Muscle of arm (tissue), 1 donor: ENCODE measurements at regions not wholly inside any gene's neighbourhood (a gene's known extent, or its start where the extent isn't known, plus 50 kb on each side); places are given as distances from the start of the nearest gene placed in this dataset.
"Not testable (repeated sequence)": the region's sequence is repeated elsewhere in the genome, so short reads cannot be mapped to it uniquely, and the experiment has no call there.

Source experiments
- DNase-seq: peaks from one replicate; pipeline ENCODE4 v3.0.0-alpha.2; 2013

GRCh38 chr21:20167059-20167458 lies 831.1 kb upstream of the NCAM2 start:
- DNase-seq = no peak

GRCh38 chr21:20169812-20170576 lies 828.2 kb upstream of the NCAM2 start:
- DNase-seq = no peak

GRCh38 chr21:20186186-20186585 lies 812.0 kb upstream of the NCAM2 start:
- no peak for DNase-seq

GRCh38 chr21:20187028-20187427 lies 811.2 kb upstream of the NCAM2 start:
- no peak for DNase-seq

GRCh38 chr21:20201323-20201722 lies 796.9 kb upstream of the NCAM2 start:
- not testable (repeated sequence) for DNase-seq

GRCh38 chr21:20207335-20207734 lies 790.9 kb upstream of the NCAM2 start:
- DNase-seq = no peak

- DNase-seq = no peak
Observed at GRCh38 chr21:20215959-20216358, 782.2 kb upstream of the NCAM2 start.

GRCh38 chr21:20220586-20220985 lies 777.6 kb upstream of the NCAM2 start:
- no peak for DNase-seq

GRCh38 chr21:20221981-20222380 lies 776.2 kb upstream of the NCAM2 start:
- DNase-seq = not testable (repeated sequence)

GRCh38 chr21:20236649-20237048 lies 761.6 kb upstream of the NCAM2 start:
- DNase-seq = not testable (repeated sequence)

GRCh38 chr21:20249401-20249800 lies 748.8 kb upstream of the NCAM2 start:
- DNase-seq = no peak

- no peak for DNase-seq
Observed at GRCh38 chr21:20250337-20250736, 747.9 kb upstream of the NCAM2 start.

GRCh38 chr21:20253261-20253660 lies 744.9 kb upstream of the NCAM2 start:
- DNase-seq = no peak

- no peak for DNase-seq
Observed at GRCh38 chr21:20254964-20255363, 743.2 kb upstream of the NCAM2 start.

- no peak for DNase-seq
Observed at GRCh38 chr21:20257052-20257740, 741.0 kb upstream of the NCAM2 start.

GRCh38 chr21:20258542-20258941 lies 739.7 kb upstream of the NCAM2 start:
- DNase-seq = no peak

- no peak for DNase-seq
Observed at GRCh38 chr21:20259031-20259867, 739.0 kb upstream of the NCAM2 start.

- DNase-seq = no peak
Observed at GRCh38 chr21:20260124-20260523, 738.1 kb upstream of the NCAM2 start.

GRCh38 chr21:20261364-20261763 lies 736.8 kb upstream of the NCAM2 start:
- DNase-seq = no peak

- DNase-seq = no peak
Observed at GRCh38 chr21:20265707-20266440, 732.3 kb upstream of the NCAM2 start.

- no peak for DNase-seq
Observed at GRCh38 chr21:20266441-20266710, 731.8 kb upstream of the NCAM2 start.
